ENCODE measurements at regions not wholly inside any gene's neighbourhood (a gene's known extent, or its start where the extent isn't known, plus 50 kb on each side); places are given as distances from the start of the nearest gene placed in this dataset.

- Mint-ChIP-seq H3K36me3 (ENCODE audit: low read depth) (no peaks in the 10 kb centered on the region), H3K27ac (no peak overlapping the region), H3K27me3 (ENCODE audit: low read depth) (no peaks in the 10 kb centered on the region), H3K4me1 (ENCODE audit: low read depth) (no peaks in the 10 kb centered on the region), H3K4me3 (no peak overlapping the region), H3K9me3 (no peaks in the 10 kb centered on the region)
Measured at GRCh38 chr2:24439971-24440340, 51.1 kb upstream of the NCOA1 start.

DNA sequence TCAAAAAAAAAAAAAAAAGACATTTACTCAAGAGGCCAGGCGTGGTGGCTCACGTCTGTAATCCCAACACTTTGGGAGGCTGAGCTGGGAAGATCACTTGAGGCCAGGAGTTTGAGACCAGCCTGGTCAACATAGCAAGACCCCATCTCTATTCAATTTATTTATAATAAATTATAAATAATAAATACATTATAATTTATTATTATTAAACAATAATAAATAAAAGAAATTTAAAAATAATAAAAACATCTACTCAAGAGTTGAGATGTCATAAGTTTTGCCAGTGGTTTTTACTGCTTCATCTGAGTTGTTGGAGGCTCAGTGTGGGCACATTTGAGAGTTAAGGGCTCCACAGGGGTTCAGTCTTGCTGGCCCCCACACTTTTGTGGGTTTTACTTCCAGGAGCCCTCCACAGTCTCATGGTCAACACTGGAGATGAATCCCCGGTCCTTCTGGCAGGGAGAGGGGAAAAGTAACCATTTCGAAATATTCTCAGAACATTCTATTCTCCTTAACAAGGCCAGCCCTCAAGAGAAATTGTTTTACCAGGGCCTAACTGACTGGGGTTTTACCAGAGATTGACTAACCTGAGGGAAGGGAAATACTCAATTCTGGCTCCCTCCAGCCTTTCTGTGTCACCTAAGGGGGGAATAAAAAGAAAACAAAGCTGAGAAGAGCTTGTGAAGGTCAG, 51.6 kb upstream of the NCOA1 start:
- Mint-ChIP-seq H3K27ac (no peak overlapping the region), H3K4me1 (ENCODE audit: low read depth) (no peaks in the 10 kb centered on the region), H3K27me3 (ENCODE audit: low read depth) (no peaks in the 10 kb centered on the region), H3K36me3 (ENCODE audit: low read depth) (no peaks in the 10 kb centered on the region), H3K4me3 (no peak overlapping the region), H3K9me3 (no peaks in the 10 kb centered on the region)

GRCh38 chr2:24438106-24438505, 52.9 kb upstream of the NCOA1 start:
- H3K4me1 Mint-ChIP-seq (ENCODE audit: low read depth), result no peaks in the 10 kb centered on the region

DNA sequence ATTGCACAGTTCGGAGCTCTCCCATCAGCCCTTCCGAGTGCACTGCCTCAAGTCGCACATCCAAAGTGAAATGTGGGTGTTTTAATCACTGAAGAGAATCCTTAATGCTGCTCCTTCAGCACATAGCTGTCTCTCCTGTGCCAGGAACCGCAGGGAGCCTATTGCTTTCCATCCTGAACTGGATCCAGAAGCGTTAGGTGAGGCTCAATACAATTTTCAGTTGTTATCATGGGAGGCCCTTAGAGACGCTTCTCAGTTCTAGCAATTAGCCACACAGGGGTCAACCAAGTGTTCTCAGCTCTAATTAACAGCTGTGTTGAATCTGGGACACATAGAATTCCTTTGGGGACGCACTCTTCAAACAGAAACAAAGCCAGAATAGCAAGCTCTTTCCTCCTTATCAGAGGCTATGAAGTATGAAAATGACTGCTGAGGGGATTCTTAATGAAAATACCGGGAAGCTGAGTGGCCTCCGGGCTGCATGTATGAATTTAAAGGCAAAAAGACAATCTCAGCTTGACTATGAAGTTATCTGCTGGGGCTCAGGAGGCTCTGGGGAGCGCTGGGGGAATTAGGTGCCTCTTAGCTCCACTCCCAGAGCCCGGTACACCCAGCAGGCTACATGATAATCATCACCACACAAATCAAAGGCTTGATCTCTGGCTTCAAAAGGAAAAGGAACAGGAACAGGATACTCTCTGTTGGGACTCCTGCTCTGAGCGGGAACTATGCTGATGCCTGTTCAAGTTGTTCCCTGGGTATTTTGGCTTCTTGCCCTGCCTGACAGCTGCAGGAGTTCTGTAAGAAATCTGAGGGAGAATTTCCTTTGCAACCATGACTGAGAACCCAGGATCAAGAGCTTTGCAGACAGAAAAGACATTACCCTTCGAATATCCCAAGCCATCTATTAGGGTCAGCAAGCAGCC, 55.4 kb upstream of the NCOA1 start:
- H3K9me3 Mint-ChIP-seq, result no peaks in the 10 kb centered on the region
- H3K36me3 Mint-ChIP-seq (ENCODE audit: low read depth), result no peaks in the 10 kb centered on the region
- no peak overlapping the region for H3K4me3 Mint-ChIP-seq
- no peak overlapping the region for H3K27ac Mint-ChIP-seq
- H3K4me1 Mint-ChIP-seq (ENCODE audit: low read depth), result no peaks in the 10 kb centered on the region
- no peaks in the 10 kb centered on the region for H3K27me3 Mint-ChIP-seq (ENCODE audit: low read depth)

More at GRCh38 chr2:24438106-24438505, 52.9 kb upstream of the NCOA1 start:
- Mint-ChIP-seq H3K36me3 (ENCODE audit: low read depth) (no peaks in the 10 kb centered on the region), H3K27ac (no peak overlapping the region), H3K9me3 (no peaks in the 10 kb centered on the region), H3K27me3 (ENCODE audit: low read depth) (no peaks in the 10 kb centered on the region), H3K4me3 (no peak overlapping the region)

- Mint-ChIP-seq H3K4me1 (ENCODE audit: low read depth) (no peaks in the 10 kb centered on the region), H3K9me3 (no peaks in the 10 kb centered on the region), H3K27ac (no peak overlapping the region), H3K36me3 (ENCODE audit: low read depth) (no peaks in the 10 kb centered on the region), H3K4me3 (no peak overlapping the region), H3K27me3 (ENCODE audit: low read depth) (no peaks in the 10 kb centered on the region)
Measured at GRCh38 chr2:24434541-24434940, 56.5 kb upstream of the NCOA1 start.

DNA sequence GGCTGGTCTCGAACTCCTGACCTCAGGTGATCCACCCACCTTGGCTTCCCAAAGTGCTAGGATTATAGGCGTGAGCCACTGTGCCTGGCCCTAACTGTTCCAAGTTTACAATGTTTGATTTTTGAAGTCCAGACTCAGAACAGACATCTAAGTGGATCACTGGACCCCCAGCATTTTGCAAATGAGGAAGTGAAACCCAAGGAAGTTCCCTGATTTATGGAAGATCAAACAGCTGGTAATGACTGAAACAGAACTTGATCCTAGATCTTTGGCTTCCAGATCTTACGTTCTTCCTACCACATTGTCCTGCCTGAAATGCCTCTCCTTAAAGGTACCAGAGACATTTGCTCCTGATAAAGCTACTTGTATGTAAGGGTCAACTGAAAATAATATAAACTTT, 58.3 kb upstream of the NCOA1 start:
- H3K4me1 Mint-ChIP-seq (ENCODE audit: low read depth), result no peaks in the 10 kb centered on the region
- no peak overlapping the region for H3K27ac Mint-ChIP-seq
- no peaks in the 10 kb centered on the region for H3K36me3 Mint-ChIP-seq (ENCODE audit: low read depth)
- no peaks in the 10 kb centered on the region for H3K9me3 Mint-ChIP-seq
- H3K27me3 Mint-ChIP-seq (ENCODE audit: low read depth), result no peaks in the 10 kb centered on the region
- no peak overlapping the region for H3K4me3 Mint-ChIP-seq

DNA sequence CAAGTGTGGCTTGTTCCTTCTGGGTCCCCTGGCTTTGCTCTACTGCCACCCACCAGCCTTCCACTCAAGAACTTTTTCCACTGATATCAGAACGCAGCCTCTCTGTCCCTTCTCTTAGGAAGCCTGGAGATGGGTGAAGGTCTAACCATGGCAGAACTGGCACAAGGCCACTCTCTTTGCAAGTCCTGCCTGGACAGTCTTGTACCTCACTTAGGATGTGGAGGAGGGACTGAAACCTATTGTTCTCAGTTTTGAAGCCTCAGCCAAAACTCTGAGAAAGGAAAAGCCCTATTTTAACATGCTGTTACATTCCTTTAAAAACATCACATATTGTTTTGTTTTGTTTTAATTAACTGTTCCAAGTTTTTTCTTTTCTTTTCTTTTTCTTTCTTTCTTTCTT, 58.9 kb upstream of the NCOA1 start:
- Mint-ChIP-seq H3K27ac (no peak overlapping the region), H3K4me1 (ENCODE audit: low read depth) (no peaks in the 10 kb centered on the region), H3K27me3 (ENCODE audit: low read depth) (no peaks in the 10 kb centered on the region), H3K9me3 (no peaks in the 10 kb centered on the region), H3K36me3 (ENCODE audit: low read depth) (no peaks in the 10 kb centered on the region), H3K4me3 (no peak overlapping the region)

- Mint-ChIP-seq H3K36me3 (ENCODE audit: low read depth) (no peaks in the 10 kb centered on the region), H3K4me3 (no peak overlapping the region), H3K4me1 (ENCODE audit: low read depth) (no peaks in the 10 kb centered on the region), H3K27me3 (ENCODE audit: low read depth) (no peaks in the 10 kb centered on the region), H3K27ac (no peak overlapping the region), H3K9me3 (no peaks in the 10 kb centered on the region)
Measured at GRCh38 chr2:24429197-24430074, 61.6 kb upstream of the NCOA1 start.

GRCh38 chr2:24424387-24424786, 64.1 kb upstream of the ITSN2 start:
- no peaks in the 10 kb centered on the region for H3K4me1 Mint-ChIP-seq (ENCODE audit: low read depth)
- H3K9me3 Mint-ChIP-seq, result no peaks in the 10 kb centered on the region
- H3K27ac Mint-ChIP-seq, result no peak overlapping the region
- no peak overlapping the region for H3K4me3 Mint-ChIP-seq
- H3K36me3 Mint-ChIP-seq (ENCODE audit: low read depth), result no peaks in the 10 kb centered on the region
- no peaks in the 10 kb centered on the region for H3K27me3 Mint-ChIP-seq (ENCODE audit: low read depth)

DNA sequence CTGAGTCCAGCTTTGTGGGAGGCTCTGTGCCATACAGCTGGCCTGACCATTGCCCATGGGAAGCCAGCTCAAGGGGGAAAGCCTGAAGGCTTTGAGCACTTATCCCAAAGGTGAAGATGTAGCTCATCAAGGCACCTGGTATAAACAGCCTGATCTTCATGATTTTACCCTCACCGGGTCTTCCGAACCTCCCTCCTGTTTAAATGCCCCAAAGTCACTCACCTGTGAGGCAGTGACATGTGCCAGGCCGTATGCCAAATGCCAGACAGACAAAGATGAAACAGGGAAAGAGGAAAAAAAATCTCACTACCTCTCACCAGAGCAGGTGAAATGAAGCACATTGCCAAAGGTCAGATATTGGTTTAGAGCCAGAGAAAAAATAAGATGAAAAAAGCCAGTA, 62.8 kb upstream of the ITSN2 start:
- no peak overlapping the region for H3K4me3 Mint-ChIP-seq
- no peak overlapping the region for H3K27ac Mint-ChIP-seq
- H3K4me1 Mint-ChIP-seq (ENCODE audit: low read depth), result no peaks in the 10 kb centered on the region
- H3K27me3 Mint-ChIP-seq (ENCODE audit: low read depth), result peaks cover 3% of the 10 kb centered on the region
- no peaks in the 10 kb centered on the region for H3K9me3 Mint-ChIP-seq
- H3K36me3 Mint-ChIP-seq (ENCODE audit: low read depth), result no peaks in the 10 kb centered on the region

DNA sequence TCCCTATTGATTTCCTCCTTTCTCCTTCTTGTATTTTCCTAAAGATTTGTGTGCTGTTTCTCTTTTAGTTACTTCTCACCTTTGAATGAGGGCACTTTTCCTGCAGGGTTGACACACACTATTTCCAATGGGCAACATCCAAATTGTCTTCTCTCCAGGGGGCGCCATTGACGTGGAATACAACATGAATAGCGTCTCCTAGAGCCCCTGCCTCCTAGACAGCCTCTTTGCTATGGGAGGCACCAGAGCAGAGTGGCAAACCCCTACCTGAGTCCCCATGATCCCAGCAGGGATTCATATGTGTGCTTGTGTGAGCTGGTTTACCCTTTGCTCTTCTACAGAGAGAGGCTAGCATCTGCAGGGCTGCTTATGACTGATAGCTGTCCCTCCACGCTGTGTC, 61.3 kb upstream of the ITSN2 start:
- H3K27ac Mint-ChIP-seq, result no peak overlapping the region
- H3K27me3 Mint-ChIP-seq (ENCODE audit: low read depth), result peaks cover 3% of the 10 kb centered on the region
- no peaks in the 10 kb centered on the region for H3K4me1 Mint-ChIP-seq (ENCODE audit: low read depth)
- H3K9me3 Mint-ChIP-seq, result no peaks in the 10 kb centered on the region
- H3K36me3 Mint-ChIP-seq (ENCODE audit: low read depth), result no peaks in the 10 kb centered on the region
- H3K4me3 Mint-ChIP-seq, result no peak overlapping the region

DNA sequence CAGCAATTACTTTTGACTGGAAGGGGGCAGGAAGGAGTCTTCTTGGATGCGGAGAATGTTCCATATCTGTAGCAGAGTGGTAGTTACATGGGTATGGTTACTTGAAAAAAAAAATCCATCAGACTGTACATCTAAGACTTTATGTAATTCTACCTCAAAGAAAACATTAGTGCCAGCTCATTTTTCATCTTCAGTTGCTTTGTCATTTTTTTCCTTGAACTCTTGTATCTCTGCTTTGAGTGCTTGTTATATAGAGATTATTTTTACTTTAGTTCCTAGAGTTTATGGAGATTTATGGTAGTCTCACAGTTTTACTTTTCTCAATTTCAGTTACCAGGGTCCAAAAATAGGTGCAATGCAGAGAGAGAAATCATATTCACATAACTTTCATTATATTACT, 60.0 kb upstream of the ITSN2 start:
- Mint-ChIP-seq H3K36me3 (ENCODE audit: low read depth) (no peaks in the 10 kb centered on the region), H3K27ac (no peak overlapping the region), H3K4me1 (ENCODE audit: low read depth) (no peaks in the 10 kb centered on the region), H3K27me3 (ENCODE audit: low read depth) (peaks cover 3% of the 10 kb centered on the region), H3K9me3 (no peaks in the 10 kb centered on the region), H3K4me3 (no peak overlapping the region)

DNA sequence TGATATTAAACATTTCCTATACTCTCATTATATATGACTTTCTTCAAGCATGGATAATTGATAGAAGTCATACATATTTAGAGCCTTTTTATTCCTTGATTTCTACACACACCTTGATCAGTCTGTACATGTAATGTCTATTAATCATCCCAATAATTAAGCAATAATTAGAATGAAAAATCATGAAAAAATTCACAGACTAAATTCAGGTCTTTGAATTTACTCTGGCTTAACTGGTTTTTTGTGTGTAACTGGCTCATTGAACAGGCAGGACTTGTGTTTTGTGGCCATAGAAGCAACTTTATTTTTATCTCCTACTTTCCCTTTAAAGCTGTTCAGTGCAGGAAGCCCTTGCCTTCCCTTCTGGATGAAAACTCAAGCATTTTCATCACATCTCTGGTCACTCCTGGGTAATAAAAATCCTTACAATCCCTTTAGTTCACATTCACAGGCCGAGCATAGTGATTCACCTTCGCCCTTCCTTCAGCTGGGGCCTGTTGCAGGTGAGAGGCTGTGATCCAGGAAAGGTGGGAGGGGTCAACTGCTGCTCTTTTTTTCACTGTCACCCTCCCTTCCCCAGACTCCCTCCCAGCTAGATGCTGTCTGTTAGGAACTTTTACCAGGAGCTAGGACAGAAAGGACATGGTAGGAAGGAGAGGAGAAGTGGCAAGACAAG, 58.0 kb upstream of the ITSN2 start:
- Mint-ChIP-seq H3K4me3 (no peak overlapping the region), H3K27me3 (ENCODE audit: low read depth) (peaks cover 3% of the 10 kb centered on the region), H3K4me1 (ENCODE audit: low read depth) (no peaks in the 10 kb centered on the region), H3K9me3 (no peaks in the 10 kb centered on the region), H3K27ac (peak overlapping the region; percentile 18), H3K36me3 (ENCODE audit: low read depth) (no peaks in the 10 kb centered on the region)

DNA sequence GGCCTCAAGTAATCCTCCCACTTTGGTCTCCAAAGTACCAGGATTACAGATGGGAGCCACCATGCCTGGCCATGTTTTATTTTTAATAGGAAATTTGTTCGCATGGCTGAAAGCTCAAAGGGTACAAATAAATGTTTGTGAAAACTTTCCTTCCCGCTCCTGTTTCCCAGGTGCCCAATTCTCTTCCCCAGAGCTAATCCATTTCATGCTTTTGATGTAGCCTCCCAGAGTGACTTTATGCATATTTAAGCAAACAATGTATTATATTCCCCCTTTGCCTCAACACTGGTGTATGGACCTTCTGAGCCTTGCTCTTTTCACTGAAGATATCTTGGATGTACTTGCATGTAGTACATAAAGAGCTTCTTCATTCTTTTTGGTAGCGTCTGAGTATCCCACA, 52.5 kb upstream of the ITSN2 start:
- Mint-ChIP-seq H3K27me3 (ENCODE audit: low read depth) (no peaks in the 10 kb centered on the region), H3K36me3 (ENCODE audit: low read depth) (no peaks in the 10 kb centered on the region)

More for the DNA sequence above, 52.5 kb upstream of the ITSN2 start:
- Mint-ChIP-seq H3K9me3 (no peaks in the 10 kb centered on the region), H3K4me1 (ENCODE audit: low read depth) (peaks cover 2% of the 10 kb centered on the region), H3K27ac (no peak overlapping the region), H3K4me3 (no peak overlapping the region)

Measured in T-helper 1 cell treated with Interleukin-12 subunit alpha and Interleukin-12 subunit beta and Interleukin-4 antibody, amounts not matched to agents 30 μg/mL and 1 μg/mL, for 36 hours (primary cell).